PFSK-1 (cell line): ENCODE measurements at regions not wholly inside any gene's neighbourhood (a gene's known extent, or its start where the extent isn't known, plus 50 kb on each side); places are given as distances from the start of the nearest gene placed in this dataset.

ENCODE experiments used
- POLR2AphosphoS5 ChIP-seq: IDR thresholded peaks from 2 replicates; pipeline ENCODE4 v1.6.1; 2012; ENCODE audit warnings: low read depth, mild to moderate bottlenecking, control low read depth, low read length, moderate library complexity
- REST ChIP-seq, 2 experiments: IDR thresholded peaks; 2 replicates each; pipeline versions ENCODE4 v1.6.1 to v1.8.0; 2011 to 2012; ENCODE audit warnings: low read depth in 2 of 2, low read length in 2 of 2, control low read depth in 1 of 2, inconsistent platforms in 1 of 2, mild to moderate bottlenecking in 1 of 2, moderate library complexity in 1 of 2; ENCODE audit not compliant: insufficient read depth in 1 of 2
- SIN3A ChIP-seq: IDR thresholded peaks from 2 replicates; pipeline ENCODE4 v1.6.1; 2012; ENCODE audit warnings: mild to moderate bottlenecking, low read length, moderate library complexity, borderline replicate concordance; ENCODE audit not compliant: insufficient read depth
- TAF1 ChIP-seq: IDR thresholded peaks from 2 replicates; pipeline ENCODE4 v1.6.1; 2012; ENCODE audit warnings: low read length, control low read depth, borderline replicate concordance; ENCODE audit not compliant: insufficient read depth

GRCh38 chr6:115551527-115551926 is 509.2 kb downstream of the FRK start:
- TF ChIP-seq REST (IDR thresholded peaks at IDR 0.05; ENCODE audit: insufficient read depth in 1 of 2, low read depth in 2 of 2, low read length in 2 of 2) (no peak), POLR2AphosphoS5 (no peak), TAF1 (no peak), SIN3A (no peak)
